OCI-LY1 (cell line): ENCODE measurements at regions not wholly inside any gene's neighbourhood (a gene's known extent, or its start where the extent isn't known, plus 50 kb on each side); places are given as distances from the start of the nearest gene placed in this dataset.
A peak's percentile ranks its signal among the peaks of the same experiment; 100 is the strongest.

Experiments used
- H2AFZ ChIP-seq: fragments of 200-600 bp; sonication (generic), shearing (Covaris generic); 2 replicates; pipeline ENCODE4 v1.6.0; 2014; ENCODE audit warnings: antibody characterized with exemption, mild to moderate bottlenecking, low read length
- H3F3A ChIP-seq: fragments of 200-600 bp; sonication (generic), shearing (Covaris generic); 2 replicates; pipeline ENCODE4 v1.6.0; 2014; ENCODE audit warnings: mild to moderate bottlenecking, antibody characterized with exemption, low read length, moderate library complexity; ENCODE audit not compliant: insufficient read depth
- H3K27ac ChIP-seq: fragments of 200-600 bp; sonication (generic); 2 replicates; pipeline ENCODE4 v1.5.1; 2014; ENCODE audit warnings: low read length, mixed run types, mild to moderate bottlenecking, low read depth; ENCODE audit not compliant: poor library complexity, severe bottlenecking
- H3K27me3 ChIP-seq: fragments of 200-600 bp; sonication (generic); 2 replicates; pipeline ENCODE4 v1.6.0; 2014; ENCODE audit warnings: antibody characterized with exemption, mild to moderate bottlenecking, low read length, moderate library complexity; ENCODE audit not compliant: insufficient read depth
- H3K36me3 ChIP-seq: fragments of 200-600 bp; sonication (generic); 2 replicates; pipeline ENCODE4 v1.6.1; 2014; ENCODE audit warnings: mild to moderate bottlenecking, antibody characterized with exemption, low read length, moderate library complexity, mixed read lengths; ENCODE audit not compliant: insufficient read depth
- H3K4me1 ChIP-seq: fragments of 200-600 bp; sonication (generic); 2 replicates; pipeline ENCODE4 v1.5.1; 2014; ENCODE audit warnings: mild to moderate bottlenecking, low read length, moderate library complexity; ENCODE audit not compliant: insufficient read depth, severe bottlenecking
- H3K4me2 ChIP-seq: fragments of 200-600 bp; sonication (generic), shearing (Covaris generic); 2 replicates; pipeline ENCODE4 v1.6.1; 2014; ENCODE audit warnings: low read length
- H3K4me3 ChIP-seq: fragments of 200-600 bp; sonication (generic); 2 replicates; pipeline ENCODE4 v1.5.1; 2014; ENCODE audit warnings: low read length, low read depth, mild to moderate bottlenecking, mixed read lengths; ENCODE audit not compliant: poor library complexity, severe bottlenecking
- H3K79me2 ChIP-seq: fragments of 200-600 bp; shearing (Covaris generic); 2 replicates; pipeline ENCODE4 v1.6.1; 2016; ENCODE audit warnings: mixed run types, low read length, mixed read lengths; ENCODE audit not compliant: insufficient read depth
- H3K9ac ChIP-seq: fragments of 200-600 bp; sonication (generic), shearing (Covaris generic); 2 replicates; pipeline ENCODE4 v1.6.1; 2014; ENCODE audit warnings: mild to moderate bottlenecking, low read length, mixed read lengths
- H3K9me2 ChIP-seq: fragments of 200-600 bp; sonication (generic), shearing (Covaris generic); 2 replicates; pipeline ENCODE4 v1.6.1; 2014; ENCODE audit warnings: low read depth, mild to moderate bottlenecking, low read length, mixed read lengths
- H3K9me3 ChIP-seq: fragments of 200-600 bp; shearing (Covaris generic); 2 replicates; pipeline ENCODE4 v1.6.1; 2014; ENCODE audit warnings: low read length, mixed read lengths
- H4K20me1 ChIP-seq: fragments of 200-600 bp; sonication (generic), shearing (Covaris generic); 2 replicates; pipeline ENCODE4 v1.6.0; 2016; ENCODE audit warnings: mild to moderate bottlenecking, low read length; ENCODE audit not compliant: insufficient read depth
- CTCF ChIP-seq: fragments of 200-600 bp; sonication (generic), shearing (Covaris generic); IDR thresholded peaks from 2 replicates; pipeline ENCODE4 v1.5.1; 2017; ENCODE audit warnings: mild to moderate bottlenecking, antibody characterized with exemption, low read length, moderate library complexity, mixed read lengths
- EZH2 ChIP-seq: fragments of 200-600 bp; sonication (generic), shearing (Covaris generic); IDR thresholded peaks from 2 replicates; pipeline ENCODE4 v1.8.0; 2017; ENCODE audit warnings: borderline replicate concordance, mixed run types, mild to moderate bottlenecking, antibody characterized with exemption, low read length, moderate library complexity, mixed read lengths

GRCh38 chr6:156613996-156614395, 163.2 kb upstream of the ARID1B start:
- TF ChIP-seq CTCF (no peak), EZH2 (no peak)
- Histone ChIP-seq H3K4me2 (no peak overlapping the region), H2AFZ (no peak overlapping the region)

GRCh38 chr6:156612361-156612760, 164.8 kb upstream of the ARID1B start:
- Histone ChIP-seq H3K27ac (no peak overlapping the region), H4K20me1 (no peaks in the 10 kb centered on the region), H3K4me2 (no peak overlapping the region), H3K4me3 (no peak overlapping the region), H3F3A (no peaks in the 10 kb centered on the region), H3K9ac (no peak overlapping the region), H3K27me3 (peaks cover 2% of the 10 kb centered on the region; the same call in 1 of the 2 replicates), H3K9me3 (peaks cover 29% of the 10 kb centered on the region), H3K4me1 (no peaks in the 10 kb centered on the region), H3K9me2 (no peaks in the 10 kb centered on the region), H2AFZ (no peak overlapping the region), H3K36me3 (no peaks in the 10 kb centered on the region), H3K79me2 (no peaks in the 10 kb centered on the region)
- no peak for TF ChIP-seq CTCF
- TF ChIP-seq EZH2, result no peak

More at GRCh38 chr6:156613996-156614395, 163.2 kb upstream of the ARID1B start:
- Histone ChIP-seq H3K4me3 (no peak overlapping the region), H3K9me2 (no peaks in the 10 kb centered on the region), H4K20me1 (no peaks in the 10 kb centered on the region), H3K4me1 (no peaks in the 10 kb centered on the region), H3K36me3 (no peaks in the 10 kb centered on the region), H3K9me3 (peaks cover 29% of the 10 kb centered on the region), H3K27ac (no peak overlapping the region), H3K9ac (no peak overlapping the region), H3K79me2 (no peaks in the 10 kb centered on the region), H3K27me3 (peaks cover 6% of the 10 kb centered on the region; the same call in 1 of the 2 replicates), H3F3A (no peaks in the 10 kb centered on the region)

- no peaks in the 10 kb centered on the region for H3K9me2 ChIP-seq
- no peaks in the 10 kb centered on the region for H4K20me1 ChIP-seq
- no peaks in the 10 kb centered on the region for H3K79me2 ChIP-seq
- H3K4me1 ChIP-seq, result peaks cover 10% of the 10 kb centered on the region
- no peaks in the 10 kb centered on the region; the same call in 1 of the 2 replicates for H3K27me3 ChIP-seq
- peak overlapping the region; percentile 30; the same call in 1 of the 2 replicates for H3K4me2 ChIP-seq
- no peak overlapping the region; the same call in 1 of the 2 replicates for H3K9ac ChIP-seq
- peak overlapping the region; percentile 5 for H3K4me3 ChIP-seq
- no peak overlapping the region for H2AFZ ChIP-seq
- H3F3A ChIP-seq, result no peaks in the 10 kb centered on the region
- H3K9me3 ChIP-seq, result peaks cover 8% of the 10 kb centered on the region; the same call in 1 of the 2 replicates
- TF ChIP-seq CTCF, result no peak
- TF ChIP-seq EZH2, result no peak
- no peaks in the 10 kb centered on the region for H3K36me3 ChIP-seq
- H3K27ac ChIP-seq, result no peak overlapping the region
Observed at GRCh38 chr6:156602066-156602385, 175.2 kb upstream of the ARID1B start.
